ENCODE measurements at regions not wholly inside any gene's neighbourhood (a gene's known extent, or its start where the extent isn't known, plus 50 kb on each side); places are given as distances from the start of the nearest gene placed in this dataset.

- no peak for TF ChIP-seq CTCF (IDR thresholded peaks at IDR 0.05; ENCODE audit: low read depth, low read length)
- no peak for TF ChIP-seq MAX (IDR thresholded peaks at IDR 0.05; ENCODE audit: low read depth, low read length)
- TF ChIP-seq POLR2A (IDR thresholded peaks at IDR 0.05; ENCODE audit: extremely low read depth, insufficient read length) = no peak
Measured at GRCh38 chr18:64712035-64712434, 563.1 kb upstream of the LINC00305 start.
